SK-N-SH treated with all-trans-retinoic acid at 6 μM for 48 hours (cell line): ENCODE measurements at regions not wholly inside any gene's neighbourhood (a gene's known extent, or its start where the extent isn't known, plus 50 kb on each side); places are given as distances from the start of the nearest gene placed in this dataset.

Source experiments
- ATAC-seq: fragments of 200-7000 bp; cut with Tn5 transposase; 3 replicates; pipeline ENCODE4 v1.9.1; 2020; ENCODE audit warnings: mild to moderate bottlenecking, moderate library complexity
- ARNTL ChIP-seq: fragments of 450-650 bp; formaldehyde crosslinking; IDR thresholded peaks from 2 replicates; pipeline ENCODE4 v1.5.0; 2020; ENCODE audit warnings: low read depth, mild to moderate bottlenecking, moderate library complexity, borderline replicate concordance
- BACH2 ChIP-seq: fragments of 250-450 bp; sonication (Bioruptor Pico); IDR thresholded peaks from 2 replicates; pipeline ENCODE4 v1.9.0; 2021; ENCODE audit warnings: mild to moderate bottlenecking, borderline replicate concordance
- CREB5 ChIP-seq: fragments of 250-450 bp; sonication (Bioruptor Pico); IDR thresholded peaks from 2 replicates; pipeline ENCODE4 v1.5.1; 2020; ENCODE audit warnings: low read depth, mild to moderate bottlenecking, moderate library complexity
- CSDC2 ChIP-seq: fragments of 250-450 bp; sonication (Bioruptor Pico); IDR thresholded peaks from 2 replicates; pipeline ENCODE4 v1.5.0; 2020; ENCODE audit warnings: mild to moderate bottlenecking, moderate library complexity
- CSRNP3 ChIP-seq: fragments of 250-450 bp; sonication (Bioruptor Pico); IDR thresholded peaks from 2 replicates; pipeline ENCODE4 v1.5.1; 2021; ENCODE audit warnings: mild to moderate bottlenecking, moderate library complexity
- ESRRG ChIP-seq: fragments of 250-450 bp; sonication (Bioruptor Pico); IDR thresholded peaks from 2 replicates; pipeline ENCODE4 v1.6.1; 2021; ENCODE audit warnings: mild to moderate bottlenecking
- GLIS3 ChIP-seq: fragments of 250-450 bp; sonication (Bioruptor Pico); IDR thresholded peaks from 2 replicates; pipeline ENCODE4 v1.5.0; 2020; ENCODE audit warnings: mild to moderate bottlenecking, moderate library complexity
- ISL1 ChIP-seq: fragments of 250-450 bp; sonication (Bioruptor Pico); IDR thresholded peaks from 2 replicates; pipeline ENCODE4 v2.1.2; 2022; ENCODE audit warnings: mild to moderate bottlenecking, moderate library complexity
- OSR1 ChIP-seq: fragments of 250-450 bp; sonication (Bioruptor Pico); IDR thresholded peaks from 2 replicates; pipeline ENCODE4 v1.8.0; 2022; ENCODE audit warnings: moderate library complexity, mild to moderate bottlenecking, inconsistent platforms
- PPARA ChIP-seq: fragments of 250-450 bp; sonication (Bioruptor Pico); IDR thresholded peaks from 2 replicates; pipeline ENCODE4 v1.5.0; 2020; ENCODE audit warnings: mild to moderate bottlenecking, borderline replicate concordance
- RARB ChIP-seq: fragments of 250-450 bp; sonication (Bioruptor Pico); IDR thresholded peaks from 2 replicates; pipeline ENCODE4 v1.8.0; 2021; ENCODE audit warnings: mild to moderate bottlenecking, moderate library complexity
- SNAI2 ChIP-seq: fragments of 250-450 bp; sonication (Bioruptor Pico); IDR thresholded peaks from 2 replicates; pipeline ENCODE4 v1.5.0; 2020; ENCODE audit warnings: mild to moderate bottlenecking, moderate library complexity
- TCF4 ChIP-seq: fragments of 250-450 bp; sonication (Bioruptor Pico); IDR thresholded peaks from 2 replicates; pipeline ENCODE4 v1.8.0; 2021; ENCODE audit warnings: mild to moderate bottlenecking, moderate library complexity, borderline replicate concordance
- TOX ChIP-seq: fragments of 250-450 bp; sonication (Bioruptor Pico); IDR thresholded peaks from 2 replicates; pipeline ENCODE4 v1.8.0; 2021; ENCODE audit warnings: mild to moderate bottlenecking, moderate library complexity, borderline replicate concordance
- ZC3H10 ChIP-seq: fragments of 250-450 bp; sonication (Bioruptor Pico); IDR thresholded peaks from 2 replicates; pipeline ENCODE4 v1.5.1; 2021; ENCODE audit warnings: mild to moderate bottlenecking, moderate library complexity
- ZFP3 ChIP-seq: fragments of 250-450 bp; sonication (Bioruptor Pico); IDR thresholded peaks from 2 replicates; pipeline ENCODE4 v1.5.0; 2020; ENCODE audit warnings: mild to moderate bottlenecking, moderate library complexity
- ZFP30 ChIP-seq: fragments of 450-650 bp; formaldehyde crosslinking; IDR thresholded peaks from 2 replicates; pipeline ENCODE4 v1.5.0; 2022; ENCODE audit warnings: mild to moderate bottlenecking, moderate library complexity
- ZNF70 ChIP-seq: fragments of 450-650 bp; formaldehyde crosslinking; IDR thresholded peaks from 2 replicates; pipeline ENCODE4 v1.5.0; 2020; ENCODE audit warnings: mild to moderate bottlenecking, moderate library complexity
- ZNF8 ChIP-seq: fragments of 450-650 bp; formaldehyde crosslinking; IDR thresholded peaks from 2 replicates; pipeline ENCODE4 v1.5.0; 2020; ENCODE audit warnings: mild to moderate bottlenecking, moderate library complexity
- TF ChIP-seq, protein P1 (sequence below): fragments of 250-450 bp; sonication (Bioruptor Pico); IDR thresholded peaks from 2 replicates; pipeline ENCODE4 v1.8.0; 2020; ENCODE audit warnings: mild to moderate bottlenecking, moderate library complexity, borderline replicate concordance
- TF ChIP-seq, protein P2 (sequence below): fragments of 250-450 bp; sonication (Bioruptor Pico); IDR thresholded peaks from 2 replicates; pipeline ENCODE4 v1.8.0; 2021; ENCODE audit warnings: low read depth, mild to moderate bottlenecking, moderate library complexity, borderline replicate concordance
- TF ChIP-seq, protein P3 (sequence below): fragments of 250-450 bp; sonication (Bioruptor Pico); IDR thresholded peaks from 2 replicates; pipeline ENCODE4 v1.5.0; 2020; ENCODE audit warnings: mild to moderate bottlenecking, moderate library complexity

DNA sequence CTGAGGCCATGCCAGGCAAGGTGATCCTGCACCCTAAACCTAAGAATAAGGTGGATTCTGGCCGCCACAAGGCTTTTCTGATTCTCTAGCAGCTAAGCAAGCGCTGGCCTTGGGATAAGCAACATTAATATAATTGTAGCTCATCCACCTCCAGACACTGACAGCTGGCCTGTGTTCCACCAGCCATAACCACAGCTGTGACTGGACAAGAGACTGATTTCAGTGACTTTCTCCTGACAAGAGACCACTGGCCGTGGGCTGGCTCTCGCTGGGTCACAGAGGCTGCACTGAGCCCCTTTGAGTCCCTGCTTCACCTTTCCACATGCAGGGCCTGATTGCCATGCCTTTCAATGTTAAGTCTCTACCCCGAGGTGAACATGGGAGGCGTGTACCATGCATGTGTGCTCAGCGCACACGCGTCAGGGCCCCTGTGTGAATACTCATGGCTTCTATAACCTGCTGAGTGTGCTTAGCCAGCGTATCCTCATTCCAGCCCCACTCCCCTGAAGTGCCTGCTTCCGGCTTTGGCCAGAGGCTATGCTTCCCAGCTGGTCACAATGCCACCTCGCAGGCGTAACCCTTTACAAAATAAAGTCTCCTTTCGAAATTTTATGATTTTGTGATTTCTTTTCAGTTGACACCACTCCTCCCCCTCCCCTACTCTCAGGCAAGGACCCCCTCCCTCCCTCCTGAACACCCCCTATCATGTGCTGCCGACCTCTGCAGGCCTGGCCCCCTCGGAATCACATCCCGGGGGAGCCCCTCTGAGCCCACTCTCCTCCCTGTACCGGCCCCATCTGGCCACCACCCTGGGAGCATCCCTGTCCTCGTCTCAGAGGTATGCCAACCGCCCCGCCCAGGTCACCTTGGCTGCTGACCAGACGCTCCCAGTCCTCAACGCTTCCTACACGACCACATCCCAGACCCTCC, 128.1 kb downstream of the CTTN start:
- ATAC-seq = no peak
- TF ChIP-seq PPARA (CRISPR knock-in tag) = no peak
- no peak for TF ChIP-seq GLIS3 (CRISPR knock-in tag)
- no peak for TF ChIP-seq CREB5 (CRISPR knock-in tag)
- no peak for TF ChIP-seq SNAI2 (CRISPR knock-in tag)
- TF ChIP-seq RARB (CRISPR knock-in tag) = no peak
- TF ChIP-seq, protein P1, sequence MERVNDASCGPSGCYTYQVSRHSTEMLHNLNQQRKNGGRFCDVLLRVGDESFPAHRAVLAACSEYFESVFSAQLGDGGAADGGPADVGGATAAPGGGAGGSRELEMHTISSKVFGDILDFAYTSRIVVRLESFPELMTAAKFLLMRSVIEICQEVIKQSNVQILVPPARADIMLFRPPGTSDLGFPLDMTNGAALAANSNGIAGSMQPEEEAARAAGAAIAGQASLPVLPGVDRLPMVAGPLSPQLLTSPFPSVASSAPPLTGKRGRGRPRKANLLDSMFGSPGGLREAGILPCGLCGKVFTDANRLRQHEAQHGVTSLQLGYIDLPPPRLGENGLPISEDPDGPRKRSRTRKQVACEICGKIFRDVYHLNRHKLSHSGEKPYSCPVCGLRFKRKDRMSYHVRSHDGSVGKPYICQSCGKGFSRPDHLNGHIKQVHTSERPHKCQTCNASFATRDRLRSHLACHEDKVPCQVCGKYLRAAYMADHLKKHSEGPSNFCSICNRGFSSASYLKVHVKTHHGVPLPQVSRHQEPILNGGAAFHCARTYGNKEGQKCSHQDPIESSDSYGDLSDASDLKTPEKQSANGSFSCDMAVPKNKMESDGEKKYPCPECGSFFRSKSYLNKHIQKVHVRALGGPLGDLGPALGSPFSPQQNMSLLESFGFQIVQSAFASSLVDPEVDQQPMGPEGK (CRISPR knock-in tag) = no peak
- TF ChIP-seq ZNF70 = no peak
- no peak for TF ChIP-seq TCF4 (CRISPR knock-in tag)
- TF ChIP-seq ARNTL = no peak
- TF ChIP-seq, protein P2, sequence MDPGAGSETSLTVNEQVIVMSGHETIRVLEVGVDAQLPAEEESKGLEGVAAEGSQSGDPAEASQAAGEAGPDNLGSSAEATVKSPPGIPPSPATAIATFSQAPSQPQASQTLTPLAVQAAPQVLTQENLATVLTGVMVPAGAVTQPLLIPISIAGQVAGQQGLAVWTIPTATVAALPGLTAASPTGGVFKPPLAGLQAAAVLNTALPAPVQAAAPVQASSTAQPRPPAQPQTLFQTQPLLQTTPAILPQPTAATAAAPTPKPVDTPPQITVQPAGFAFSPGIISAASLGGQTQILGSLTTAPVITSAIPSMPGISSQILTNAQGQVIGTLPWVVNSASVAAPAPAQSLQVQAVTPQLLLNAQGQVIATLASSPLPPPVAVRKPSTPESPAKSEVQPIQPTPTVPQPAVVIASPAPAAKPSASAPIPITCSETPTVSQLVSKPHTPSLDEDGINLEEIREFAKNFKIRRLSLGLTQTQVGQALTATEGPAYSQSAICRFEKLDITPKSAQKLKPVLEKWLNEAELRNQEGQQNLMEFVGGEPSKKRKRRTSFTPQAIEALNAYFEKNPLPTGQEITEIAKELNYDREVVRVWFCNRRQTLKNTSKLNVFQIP (CRISPR knock-in tag) = no peak
- TF ChIP-seq, protein P3, sequence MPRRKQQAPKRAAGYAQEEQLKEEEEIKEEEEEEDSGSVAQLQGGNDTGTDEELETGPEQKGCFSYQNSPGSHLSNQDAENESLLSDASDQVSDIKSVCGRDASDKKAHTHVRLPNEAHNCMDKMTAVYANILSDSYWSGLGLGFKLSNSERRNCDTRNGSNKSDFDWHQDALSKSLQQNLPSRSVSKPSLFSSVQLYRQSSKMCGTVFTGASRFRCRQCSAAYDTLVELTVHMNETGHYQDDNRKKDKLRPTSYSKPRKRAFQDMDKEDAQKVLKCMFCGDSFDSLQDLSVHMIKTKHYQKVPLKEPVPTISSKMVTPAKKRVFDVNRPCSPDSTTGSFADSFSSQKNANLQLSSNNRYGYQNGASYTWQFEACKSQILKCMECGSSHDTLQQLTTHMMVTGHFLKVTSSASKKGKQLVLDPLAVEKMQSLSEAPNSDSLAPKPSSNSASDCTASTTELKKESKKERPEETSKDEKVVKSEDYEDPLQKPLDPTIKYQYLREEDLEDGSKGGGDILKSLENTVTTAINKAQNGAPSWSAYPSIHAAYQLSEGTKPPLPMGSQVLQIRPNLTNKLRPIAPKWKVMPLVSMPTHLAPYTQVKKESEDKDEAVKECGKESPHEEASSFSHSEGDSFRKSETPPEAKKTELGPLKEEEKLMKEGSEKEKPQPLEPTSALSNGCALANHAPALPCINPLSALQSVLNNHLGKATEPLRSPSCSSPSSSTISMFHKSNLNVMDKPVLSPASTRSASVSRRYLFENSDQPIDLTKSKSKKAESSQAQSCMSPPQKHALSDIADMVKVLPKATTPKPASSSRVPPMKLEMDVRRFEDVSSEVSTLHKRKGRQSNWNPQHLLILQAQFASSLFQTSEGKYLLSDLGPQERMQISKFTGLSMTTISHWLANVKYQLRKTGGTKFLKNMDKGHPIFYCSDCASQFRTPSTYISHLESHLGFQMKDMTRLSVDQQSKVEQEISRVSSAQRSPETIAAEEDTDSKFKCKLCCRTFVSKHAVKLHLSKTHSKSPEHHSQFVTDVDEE (CRISPR knock-in tag) = no peak
- no peak for TF ChIP-seq BACH2
- no peak for TF ChIP-seq OSR1
- no peak for TF ChIP-seq CSDC2 (CRISPR knock-in tag)
- TF ChIP-seq ZFP3 (CRISPR knock-in tag) = no peak
- TF ChIP-seq TOX (CRISPR knock-in tag) = no peak
- no peak for TF ChIP-seq ZC3H10 (CRISPR knock-in tag)
- no peak for TF ChIP-seq ZFP30 (CRISPR knock-in tag)
- no peak for TF ChIP-seq ZNF8 (CRISPR knock-in tag)
- no peak for TF ChIP-seq CSRNP3

GRCh38 chr11:70527046-70527395, 128.7 kb downstream of the CTTN start:
- no peak for ATAC-seq
- TF ChIP-seq CSRNP3 (no peak), ZC3H10 (CRISPR knock-in tag) (no peak), RARB (CRISPR knock-in tag) (no peak), GLIS3 (CRISPR knock-in tag) (no peak), OSR1 (no peak), ESRRG (CRISPR knock-in tag) (no peak), ZFP3 (CRISPR knock-in tag) (no peak), BACH2 (no peak), ISL1 (CRISPR knock-in tag) (no peak), PPARA (CRISPR knock-in tag) (no peak), ZNF70 (no peak), CREB5 (CRISPR knock-in tag) (no peak)
- TF ChIP-seq, protein P1 (CRISPR knock-in tag) = no peak
- TF ChIP-seq, protein P2 (CRISPR knock-in tag) = no peak
